SH-SY5Y (cell line): ENCODE measurements at regions not wholly inside any gene's neighbourhood (a gene's known extent, or its start where the extent isn't known, plus 50 kb on each side); places are given as distances from the start of the nearest gene placed in this dataset.

ENCODE experiments used
- GATA2 ChIP-seq: IDR thresholded peaks from 2 replicates; pipeline ENCODE4 v1.6.1; 2011; ENCODE audit warnings: mild to moderate bottlenecking, low read depth, low read length
- GATA3 ChIP-seq: IDR thresholded peaks from 2 replicates; pipeline ENCODE4 v1.6.1; 2011; ENCODE audit warnings: low read depth, mild to moderate bottlenecking, low read length, moderate library complexity

- no peak for TF ChIP-seq GATA2
- no peak for TF ChIP-seq GATA3
These were observed 168.0 kb downstream of the PTPN20 start for GRCh38 chr10:47079204-47079580.
